MM.1S (cell line): ENCODE measurements at regions not wholly inside any gene's neighbourhood (a gene's known extent, or its start where the extent isn't known, plus 50 kb on each side); places are given as distances from the start of the nearest gene placed in this dataset.

Experiments
- DNase-seq: peaks from one replicate; pipeline ENCODE4 v3.0.0-alpha.2; 2015
- H2AFZ ChIP-seq: fragments of 300-600 bp; sonication (generic); 2 replicates; pipeline ENCODE4 v1.6.0; 2016; ENCODE audit warnings: antibody characterized with exemption, low read length
- H3F3A ChIP-seq: fragments of 300-600 bp; sonication (generic); 2 replicates; pipeline ENCODE4 v1.6.1; 2016; ENCODE audit warnings: mild to moderate bottlenecking, antibody characterized with exemption, low read length, moderate library complexity, mixed read lengths; ENCODE audit not compliant: insufficient read depth
- H3K27ac ChIP-seq: fragments of 300-600 bp; sonication (generic); 2 replicates; pipeline ENCODE4 v1.5.1; 2016; ENCODE audit warnings: mild to moderate bottlenecking, low read length
- H3K27me3 ChIP-seq: fragments of 300-600 bp; sonication (generic); replicated peaks from 2 replicates; pipeline ENCODE4 v1.6.0; 2016; ENCODE audit warnings: low read length; ENCODE audit not compliant: insufficient read depth
- H3K36me3 ChIP-seq: fragments of 300-600 bp; sonication (generic); replicated peaks from 2 replicates; pipeline ENCODE4 v1.6.1; 2016; ENCODE audit warnings: mild to moderate bottlenecking, low read length, mixed read lengths; ENCODE audit not compliant: insufficient read depth
- H3K4me1 ChIP-seq: fragments of 300-600 bp; sonication (generic); 2 replicates; pipeline ENCODE4 v1.6.1; 2016; ENCODE audit warnings: low read length, mixed read lengths
- H3K4me2 ChIP-seq: fragments of 300-600 bp; sonication (generic); 2 replicates; pipeline ENCODE4 v1.6.0; 2016; ENCODE audit warnings: low read depth, low read length
- H3K4me3 ChIP-seq: fragments of 300-600 bp; sonication (generic); 2 replicates; pipeline ENCODE4 v1.5.1; 2016; ENCODE audit warnings: low read length, mixed read lengths
- H3K79me2 ChIP-seq: fragments of 300-600 bp; sonication (generic); 2 replicates; pipeline ENCODE4 v1.6.1; 2016; ENCODE audit warnings: mixed run types, low read length, mixed read lengths
- H3K9ac ChIP-seq: fragments of 300-600 bp; sonication (generic); 2 replicates; pipeline ENCODE4 v1.6.1; 2016; ENCODE audit warnings: low read length, mixed read lengths
- H3K9me2 ChIP-seq: fragments of 300-600 bp; sonication (generic); replicated peaks from 2 replicates; pipeline ENCODE4 v1.6.1; 2016; ENCODE audit warnings: mild to moderate bottlenecking, low read length, mixed read lengths; ENCODE audit not compliant: insufficient read depth
- H3K9me3 ChIP-seq: fragments of 300-600 bp; sonication (generic); replicated peaks from 2 replicates; pipeline ENCODE4 v1.6.1; 2016; ENCODE audit warnings: mild to moderate bottlenecking, low read length, mixed read lengths; ENCODE audit not compliant: insufficient read depth
- H4K20me1 ChIP-seq: fragments of 300-600 bp; sonication (generic); 2 replicates; pipeline ENCODE4 v1.6.1; 2016; ENCODE audit warnings: mild to moderate bottlenecking, low read length, moderate library complexity, mixed read lengths; ENCODE audit not compliant: insufficient read depth
- CTCF ChIP-seq: fragments of 300-600 bp; sonication (generic); IDR thresholded peaks from 2 replicates; pipeline ENCODE4 v1.5.1; 2016; ENCODE audit warnings: antibody characterized with exemption, low read length, mixed read lengths
- EZH2 ChIP-seq: fragments of 300-600 bp; sonication (generic); optimal IDR thresholded peaks from 2 replicates; pipeline ENCODE3; 2017; ENCODE audit warnings: low read depth, mild to moderate bottlenecking, antibody characterized with exemption, low read length, mixed read lengths
- EZH2phosphoT487 ChIP-seq: fragments of 300-600 bp; sonication (generic); IDR thresholded peaks from 2 replicates; pipeline ENCODE4 v1.6.1; 2018; ENCODE audit warnings: antibody characterized with exemption, low read length

GRCh38 chr17:77542551-77543490 is 402.1 kb downstream of the SEC14L1 start:
- TF ChIP-seq EZH2phosphoT487, result no peak
- peak; percentile 96 for TF ChIP-seq CTCF
- no peak for TF ChIP-seq EZH2
- no peak overlapping the region for H3K4me2 ChIP-seq
- no peaks in the 10 kb centered on the region for H3F3A ChIP-seq
- peak; percentile 81 for DNase-seq
- no peaks in the 10 kb centered on the region for H3K9me2 ChIP-seq
- no peak overlapping the region for H3K4me3 ChIP-seq
- peaks cover 7% of the 10 kb centered on the region for H3K27me3 ChIP-seq
- no peak overlapping the region for H2AFZ ChIP-seq
- no peak overlapping the region for H3K9ac ChIP-seq
- no peaks in the 10 kb centered on the region for H4K20me1 ChIP-seq
- no peaks in the 10 kb centered on the region for H3K9me3 ChIP-seq
- H3K36me3 ChIP-seq, result no peaks in the 10 kb centered on the region
- H3K79me2 ChIP-seq, result no peaks in the 10 kb centered on the region
- H3K27ac ChIP-seq, result no peak overlapping the region
- H3K4me1 ChIP-seq, result no peaks in the 10 kb centered on the region

GRCh38 chr17:77543801-77544200 is 403.0 kb downstream of the SEC14L1 start:
- Histone ChIP-seq H3K4me3 (no peak overlapping the region), H3K27me3 (peaks cover 7% of the 10 kb centered on the region), H4K20me1 (no peaks in the 10 kb centered on the region), H3F3A (no peaks in the 10 kb centered on the region), H3K4me2 (no peak overlapping the region), H3K27ac (no peak overlapping the region), H3K9ac (no peak overlapping the region), H3K9me2 (no peaks in the 10 kb centered on the region), H3K79me2 (no peaks in the 10 kb centered on the region), H2AFZ (no peak overlapping the region), H3K36me3 (no peaks in the 10 kb centered on the region), H3K9me3 (no peaks in the 10 kb centered on the region), H3K4me1 (no peaks in the 10 kb centered on the region)
- DNase-seq, result no peak
- TF ChIP-seq CTCF (no peak), EZH2 (no peak), EZH2phosphoT487 (no peak)

DNA sequence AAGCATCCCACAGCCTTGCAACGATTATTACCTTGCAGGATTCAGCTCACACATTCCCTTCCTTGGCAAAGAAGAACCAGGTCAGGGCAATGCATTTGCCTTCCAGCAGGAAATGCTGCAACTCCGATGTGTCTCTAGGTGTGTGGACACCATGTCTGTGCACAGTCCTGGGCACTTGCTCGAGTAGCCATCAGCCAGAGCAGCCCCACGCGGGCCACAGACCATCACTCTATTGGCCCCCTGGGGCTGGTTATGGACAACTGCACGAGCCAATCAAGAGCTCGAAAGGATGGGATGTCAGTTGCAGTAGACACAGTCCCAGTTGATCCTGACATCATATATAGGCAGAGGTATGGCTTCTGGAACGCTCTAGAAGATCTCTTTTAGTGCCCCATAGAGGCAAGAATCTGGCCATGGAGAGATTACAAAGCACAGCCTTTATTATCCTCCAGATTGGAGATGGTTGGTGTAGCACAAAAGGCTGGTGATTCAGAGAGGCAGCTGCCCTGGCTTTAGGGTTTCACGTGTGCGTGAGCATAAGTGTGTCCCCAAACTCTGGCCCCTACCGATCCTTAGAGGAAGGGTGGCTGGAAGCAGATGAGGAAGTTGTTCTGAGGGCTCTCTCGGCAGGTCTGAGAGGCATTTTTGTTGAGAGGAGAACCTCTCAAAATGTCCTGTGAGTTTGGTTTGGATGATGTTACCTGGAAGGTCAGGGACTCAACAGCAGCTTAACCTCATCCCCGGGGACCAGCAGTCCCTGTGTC is 403.8 kb downstream of the SEC14L1 start:
- H3K79me2 ChIP-seq, result no peaks in the 10 kb centered on the region
- no peaks in the 10 kb centered on the region for H3K9me3 ChIP-seq
- no peak overlapping the region for H2AFZ ChIP-seq
- H3K27ac ChIP-seq, result no peak overlapping the region
- no peaks in the 10 kb centered on the region for H3K36me3 ChIP-seq
- no peaks in the 10 kb centered on the region for H3K9me2 ChIP-seq
- H3F3A ChIP-seq, result no peaks in the 10 kb centered on the region
- H4K20me1 ChIP-seq, result no peaks in the 10 kb centered on the region
- peaks cover 7% of the 10 kb centered on the region for H3K27me3 ChIP-seq
- no peak overlapping the region for H3K4me3 ChIP-seq
- no peak for DNase-seq
- no peak overlapping the region for H3K4me2 ChIP-seq
- no peak overlapping the region for H3K9ac ChIP-seq
- H3K4me1 ChIP-seq, result no peaks in the 10 kb centered on the region
- TF ChIP-seq CTCF (no peak), EZH2 (no peak)
